KMS-11 (cell line): ENCODE measurements at regions not wholly inside any gene's neighbourhood (a gene's known extent, or its start where the extent isn't known, plus 50 kb on each side); places are given as distances from the start of the nearest gene placed in this dataset.

Experiments used
- H2AFZ ChIP-seq: fragments of 200-600 bp; sonication (generic); 2 replicates; pipeline ENCODE4 v1.6.1; 2016; ENCODE audit warnings: antibody characterized with exemption, mixed run types, low read depth
- H3K27ac ChIP-seq: fragments of 200-600 bp; sonication (generic); 2 replicates; pipeline ENCODE4 v1.6.1; 2016; ENCODE audit warnings: mild to moderate bottlenecking, mixed run types
- H3K27me3 ChIP-seq: fragments of 200-600 bp; sonication (generic); 2 replicates; pipeline ENCODE4 v1.6.1; 2017; ENCODE audit warnings: mild to moderate bottlenecking, low read depth, mixed run types, moderate library complexity; ENCODE audit not compliant: insufficient read depth
- H3K36me3 ChIP-seq: fragments of 200-600 bp; sonication (generic); 2 replicates; pipeline ENCODE4 v1.6.1; 2017; ENCODE audit warnings: mild to moderate bottlenecking, mixed run types; ENCODE audit not compliant: insufficient read depth
- H3K4me1 ChIP-seq: fragments of 200-600 bp; sonication (generic); 2 replicates; pipeline ENCODE4 v1.6.1; 2016; ENCODE audit warnings: mild to moderate bottlenecking, low read depth, mixed run types; ENCODE audit not compliant: poor library complexity, severe bottlenecking
- H3K4me2 ChIP-seq: fragments of 200-600 bp; sonication (generic); 2 replicates; pipeline ENCODE4 v1.7.0; 2016; ENCODE audit warnings: mild to moderate bottlenecking, mixed run types
- H3K4me3 ChIP-seq: fragments of 200-600 bp; sonication (generic); IDR thresholded peaks from 2 replicates; pipeline ENCODE4 v1.6.1; 2017; ENCODE audit warnings: low read depth, low read length, mixed read lengths; ENCODE audit not compliant: insufficient read depth
- H3K79me2 ChIP-seq: fragments of 200-600 bp; sonication (generic); 2 replicates; pipeline ENCODE4 v1.6.1; 2016; ENCODE audit warnings: low read depth, mixed run types; ENCODE audit not compliant: insufficient read depth
- H3K9ac ChIP-seq: fragments of 200-600 bp; sonication (generic); 2 replicates; pipeline ENCODE4 v1.6.1; 2016; ENCODE audit warnings: mild to moderate bottlenecking, mixed run types
- H4K20me1 ChIP-seq: fragments of 200-600 bp; sonication (generic); 2 replicates; pipeline ENCODE4 v1.6.1; 2016; ENCODE audit warnings: mild to moderate bottlenecking, mixed run types; ENCODE audit not compliant: insufficient read depth
- TF ChIP-seq, protein P1 (sequence below): fragments of 200-600 bp; sonication (generic); conservative IDR thresholded peaks from 2 replicates; pipeline ENCODE4 v1.6.1; 2017; ENCODE audit warnings: low read depth, mild to moderate bottlenecking, antibody characterized with exemption, low read length, moderate library complexity, mixed read lengths

DNA sequence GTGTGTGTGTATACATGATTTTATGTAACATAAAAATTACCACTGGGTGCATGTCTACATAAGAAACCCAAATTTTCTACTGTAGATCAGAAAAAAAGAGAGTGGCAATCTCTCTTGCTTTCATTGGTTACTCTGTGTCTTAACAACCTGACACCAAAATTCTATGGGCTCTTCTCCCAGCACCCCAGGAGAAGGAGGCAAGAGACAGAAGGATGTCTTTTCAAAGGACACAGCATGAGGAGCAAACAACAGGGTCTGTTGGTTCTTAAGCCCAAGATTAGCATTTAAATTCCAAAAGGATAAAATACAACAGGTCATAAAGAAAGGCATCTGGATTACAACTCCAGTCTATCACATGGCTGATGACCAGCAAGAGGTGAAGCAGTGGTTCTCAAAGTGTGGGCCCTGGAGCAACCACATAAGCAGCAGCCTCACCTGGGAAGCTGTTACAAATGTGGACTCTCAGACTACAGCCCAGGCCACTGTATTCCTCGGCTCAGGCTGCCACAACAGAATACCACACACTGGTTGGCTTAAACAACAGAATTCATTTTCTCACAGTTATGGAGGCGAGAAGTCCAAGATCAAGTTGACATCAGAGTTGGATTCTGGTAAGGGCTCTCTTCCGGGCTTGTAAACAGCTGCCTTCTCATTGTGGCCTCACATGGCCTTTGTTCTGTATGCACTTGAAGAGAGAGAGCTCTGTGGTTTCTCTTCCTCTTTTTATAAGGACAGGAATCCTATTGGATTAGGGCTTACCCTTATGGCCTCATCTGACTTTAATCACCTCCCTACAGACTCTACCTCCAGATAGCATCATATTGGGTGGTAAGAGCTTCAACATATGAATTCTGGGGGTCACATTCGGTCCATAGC lies 79.8 kb upstream of the RNF152 start:
- Histone ChIP-seq H3K4me3 (no peak overlapping the region), H3K4me1 (peaks cover 11% of the 10 kb centered on the region), H2AFZ (no peak overlapping the region), H3K4me2 (no peak overlapping the region), H3K27ac (no peak overlapping the region), H3K9ac (no peak overlapping the region), H3K79me2 (no peaks in the 10 kb centered on the region), H3K36me3 (no peaks in the 10 kb centered on the region), H3K27me3 (no peaks in the 10 kb centered on the region), H4K20me1 (no peaks in the 10 kb centered on the region)
- TF ChIP-seq, protein P1, sequence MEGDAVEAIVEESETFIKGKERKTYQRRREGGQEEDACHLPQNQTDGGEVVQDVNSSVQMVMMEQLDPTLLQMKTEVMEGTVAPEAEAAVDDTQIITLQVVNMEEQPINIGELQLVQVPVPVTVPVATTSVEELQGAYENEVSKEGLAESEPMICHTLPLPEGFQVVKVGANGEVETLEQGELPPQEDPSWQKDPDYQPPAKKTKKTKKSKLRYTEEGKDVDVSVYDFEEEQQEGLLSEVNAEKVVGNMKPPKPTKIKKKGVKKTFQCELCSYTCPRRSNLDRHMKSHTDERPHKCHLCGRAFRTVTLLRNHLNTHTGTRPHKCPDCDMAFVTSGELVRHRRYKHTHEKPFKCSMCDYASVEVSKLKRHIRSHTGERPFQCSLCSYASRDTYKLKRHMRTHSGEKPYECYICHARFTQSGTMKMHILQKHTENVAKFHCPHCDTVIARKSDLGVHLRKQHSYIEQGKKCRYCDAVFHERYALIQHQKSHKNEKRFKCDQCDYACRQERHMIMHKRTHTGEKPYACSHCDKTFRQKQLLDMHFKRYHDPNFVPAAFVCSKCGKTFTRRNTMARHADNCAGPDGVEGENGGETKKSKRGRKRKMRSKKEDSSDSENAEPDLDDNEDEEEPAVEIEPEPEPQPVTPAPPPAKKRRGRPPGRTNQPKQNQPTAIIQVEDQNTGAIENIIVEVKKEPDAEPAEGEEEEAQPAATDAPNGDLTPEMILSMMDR, result no peak

DNA sequence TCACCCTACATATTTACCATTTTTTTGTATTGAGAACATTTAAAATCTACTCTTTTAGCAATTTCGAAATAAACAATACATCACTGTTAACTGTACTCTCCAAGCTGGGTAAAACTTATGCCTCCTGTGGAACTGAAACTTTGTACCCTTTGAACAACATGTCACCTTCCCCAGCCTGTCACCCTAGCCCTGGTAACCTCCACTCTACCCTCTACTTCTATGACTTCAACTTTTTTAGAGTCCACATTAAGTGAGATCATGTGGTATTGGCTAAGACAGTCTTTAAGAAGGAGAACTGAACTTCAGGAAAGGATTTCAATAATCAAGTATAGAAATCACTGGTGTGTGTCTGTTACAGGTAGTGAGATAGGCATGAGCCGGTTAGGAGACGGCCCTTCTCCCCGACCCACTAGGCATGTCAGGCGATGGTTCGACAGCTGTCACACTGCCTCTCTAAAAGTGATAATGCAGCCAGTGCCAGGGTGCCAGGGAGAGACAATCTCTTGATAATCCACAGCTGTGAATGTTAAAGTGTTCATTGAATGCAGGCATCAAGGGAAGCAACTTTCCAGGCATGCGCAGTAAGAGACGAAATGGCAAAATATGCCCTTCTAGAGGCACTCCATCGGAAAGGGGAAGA lies 74.6 kb upstream of the RNF152 start:
- Histone ChIP-seq H3K4me2 (no peak overlapping the region), H3K9ac (no peak overlapping the region), H4K20me1 (no peaks in the 10 kb centered on the region), H3K79me2 (no peaks in the 10 kb centered on the region), H3K27ac (no peak overlapping the region), H2AFZ (no peak overlapping the region), H3K4me1 (no peaks in the 10 kb centered on the region), H3K4me3 (no peak overlapping the region), H3K27me3 (no peaks in the 10 kb centered on the region), H3K36me3 (no peaks in the 10 kb centered on the region)
- TF ChIP-seq, protein P1, result no peak

DNA sequence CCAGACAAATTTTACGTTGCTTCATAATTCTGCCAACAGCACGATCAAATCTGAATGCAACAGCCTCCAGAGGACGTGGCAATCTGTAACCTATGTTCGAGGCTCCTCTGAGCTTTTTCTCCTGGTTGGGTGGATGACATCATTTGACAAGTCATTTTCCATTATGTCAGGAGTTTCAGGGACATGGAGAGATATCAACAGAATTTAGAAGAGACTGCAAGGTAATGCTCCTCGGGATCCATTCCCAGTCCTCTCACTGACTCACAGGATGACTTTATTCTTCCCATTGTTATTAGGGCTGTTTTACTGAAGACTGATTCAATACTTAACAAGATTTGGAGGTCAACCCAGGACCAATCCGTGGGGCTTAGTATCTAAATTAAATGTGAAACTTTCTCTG lies 72.5 kb upstream of the RNF152 start:
- H3K79me2 ChIP-seq, result no peaks in the 10 kb centered on the region
- no peak overlapping the region for H3K4me3 ChIP-seq
- H3K27me3 ChIP-seq, result no peaks in the 10 kb centered on the region
- H3K4me2 ChIP-seq, result no peak overlapping the region
- no peak overlapping the region for H3K9ac ChIP-seq
- TF ChIP-seq, protein P1, result no peak
- H3K36me3 ChIP-seq, result no peaks in the 10 kb centered on the region
- H3K27ac ChIP-seq, result no peak overlapping the region
- H4K20me1 ChIP-seq, result no peaks in the 10 kb centered on the region
- H3K4me1 ChIP-seq, result no peaks in the 10 kb centered on the region
- H2AFZ ChIP-seq, result no peak overlapping the region

DNA sequence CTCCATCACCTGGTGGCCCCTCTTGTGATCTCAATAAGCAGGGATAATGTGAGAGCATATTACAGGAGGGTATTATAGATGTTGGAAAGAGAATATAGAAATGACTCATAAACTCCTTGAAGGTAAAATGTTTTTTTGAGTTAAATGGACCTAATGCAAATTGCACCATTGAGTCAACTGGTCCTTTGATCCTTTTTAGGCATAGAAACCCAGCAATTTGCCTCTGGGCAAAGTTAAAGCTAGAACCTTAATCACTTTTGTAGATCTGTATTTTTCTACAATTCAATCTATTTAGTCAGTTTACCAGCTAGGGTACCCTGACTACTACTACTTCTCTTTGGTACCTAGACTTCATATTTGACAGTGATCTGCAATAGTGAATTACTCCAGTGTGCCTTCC lies 71.8 kb upstream of the RNF152 start:
- Histone ChIP-seq H4K20me1 (no peaks in the 10 kb centered on the region), H3K9ac (no peak overlapping the region), H3K27me3 (no peaks in the 10 kb centered on the region), H3K4me3 (no peak overlapping the region), H2AFZ (no peak overlapping the region), H3K36me3 (no peaks in the 10 kb centered on the region), H3K4me2 (no peak overlapping the region), H3K4me1 (no peaks in the 10 kb centered on the region), H3K27ac (no peak overlapping the region), H3K79me2 (no peaks in the 10 kb centered on the region)
- TF ChIP-seq, protein P1, result no peak
